IPS-20b (cell line): ENCODE measurements at regions not wholly inside any gene's neighbourhood (a gene's known extent, or its start where the extent isn't known, plus 50 kb on each side); places are given as distances from the start of the nearest gene placed in this dataset.

ENCODE experiments used
- H3K27ac ChIP-seq: one replicate; pipeline ENCODE4 v1.5.1; 2013; ENCODE audit warnings: low read length
- H3K27me3 ChIP-seq: 2 replicates; pipeline ENCODE4 v1.6.1; 2013; ENCODE audit warnings: mild to moderate bottlenecking, low read length, inconsistent platforms; ENCODE audit not compliant: insufficient read depth
- H3K36me3 ChIP-seq: 2 replicates; pipeline ENCODE4 v1.6.1; 2013; ENCODE audit warnings: low read depth, mild to moderate bottlenecking, inconsistent platforms, low read length, moderate library complexity; ENCODE audit not compliant: insufficient read depth
- H3K4me1 ChIP-seq: 2 replicates; pipeline ENCODE4 v1.6.1; 2013; ENCODE audit warnings: mild to moderate bottlenecking, control low read depth, inconsistent platforms, low read length, moderate library complexity; ENCODE audit not compliant: insufficient read depth
- H3K4me3 ChIP-seq: 2 replicates; pipeline ENCODE4 v1.5.1; 2013; ENCODE audit warnings: mild to moderate bottlenecking, low read length, inconsistent platforms
- H3K9ac ChIP-seq: 2 replicates; pipeline ENCODE4 v1.6.1; 2013; ENCODE audit warnings: low read depth, mild to moderate bottlenecking, inconsistent platforms, low read length, moderate library complexity
- H3K9me3 ChIP-seq: 2 replicates; pipeline ENCODE4 v1.6.1; 2013; ENCODE audit warnings: mild to moderate bottlenecking, low read depth, low read length, inconsistent platforms; ENCODE audit not compliant: insufficient read depth

GRCh38 chr13:32951580-32951979, 64.6 kb upstream of the KL start:
- H3K27ac ChIP-seq = no peak overlapping the region

GRCh38 chr13:32955881-32956594, 60.2 kb upstream of the KL start:
- Histone ChIP-seq H3K27me3 (peaks cover 36% of the 10 kb centered on the region), H3K36me3 (no peaks in the 10 kb centered on the region), H3K4me1 (no peaks in the 10 kb centered on the region), H3K9ac (no peak overlapping the region), H3K27ac (no peak overlapping the region), H3K4me3 (no peak overlapping the region), H3K9me3 (no peaks in the 10 kb centered on the region)

More at GRCh38 chr13:32951580-32951979, 64.6 kb upstream of the KL start:
- no peaks in the 10 kb centered on the region for H3K36me3 ChIP-seq
- H3K9ac ChIP-seq = no peak overlapping the region
- no peak overlapping the region for H3K4me3 ChIP-seq
- H3K4me1 ChIP-seq = no peaks in the 10 kb centered on the region
- H3K9me3 ChIP-seq = no peaks in the 10 kb centered on the region
- peaks cover 4% of the 10 kb centered on the region; the same call in 1 of the 2 replicates for H3K27me3 ChIP-seq

GRCh38 chr13:32956595-32956933, 59.7 kb upstream of the KL start:
- Histone ChIP-seq H3K27ac (no peak overlapping the region), H3K9me3 (no peaks in the 10 kb centered on the region), H3K4me3 (no peak overlapping the region), H3K9ac (no peak overlapping the region), H3K36me3 (no peaks in the 10 kb centered on the region), H3K27me3 (peaks cover 42% of the 10 kb centered on the region), H3K4me1 (no peaks in the 10 kb centered on the region)

GRCh38 chr13:32960626-32961025, 55.6 kb upstream of the KL start:
- no peak overlapping the region for H3K27ac ChIP-seq
- H3K9me3 ChIP-seq = no peaks in the 10 kb centered on the region
- no peaks in the 10 kb centered on the region for H3K4me1 ChIP-seq
- no peak overlapping the region for H3K9ac ChIP-seq
- no peaks in the 10 kb centered on the region for H3K36me3 ChIP-seq
- no peak overlapping the region for H3K4me3 ChIP-seq
- peaks cover 53% of the 10 kb centered on the region for H3K27me3 ChIP-seq

GRCh38 chr13:32961724-32962123, 54.5 kb upstream of the KL start:
- peaks cover 47% of the 10 kb centered on the region for H3K27me3 ChIP-seq
- H3K9ac ChIP-seq = no peak overlapping the region
- H3K4me1 ChIP-seq = no peaks in the 10 kb centered on the region
- no peak overlapping the region for H3K27ac ChIP-seq
- no peaks in the 10 kb centered on the region for H3K36me3 ChIP-seq
- no peak overlapping the region for H3K4me3 ChIP-seq
- H3K9me3 ChIP-seq = no peaks in the 10 kb centered on the region

- no peak overlapping the region for H3K4me3 ChIP-seq
- H3K36me3 ChIP-seq = no peaks in the 10 kb centered on the region
- H3K27ac ChIP-seq = no peak overlapping the region
- no peak overlapping the region for H3K9ac ChIP-seq
- peaks cover 41% of the 10 kb centered on the region for H3K27me3 ChIP-seq
- no peaks in the 10 kb centered on the region for H3K4me1 ChIP-seq
- H3K9me3 ChIP-seq = no peaks in the 10 kb centered on the region
Observed at GRCh38 chr13:32962342-32962741, 53.9 kb upstream of the KL start.

- Histone ChIP-seq H3K27me3 (peaks cover 25% of the 10 kb centered on the region), H3K9me3 (no peaks in the 10 kb centered on the region), H3K4me1 (no peaks in the 10 kb centered on the region), H3K4me3 (no peak overlapping the region), H3K36me3 (no peaks in the 10 kb centered on the region), H3K9ac (no peak overlapping the region), H3K27ac (no peak overlapping the region)
Observed at GRCh38 chr13:32964987-32965386, 51.2 kb upstream of the KL start.
